ENCODE measurements at regions not wholly inside any gene's neighbourhood (a gene's known extent, or its start where the extent isn't known, plus 50 kb on each side); places are given as distances from the start of the nearest gene placed in this dataset.

DNA sequence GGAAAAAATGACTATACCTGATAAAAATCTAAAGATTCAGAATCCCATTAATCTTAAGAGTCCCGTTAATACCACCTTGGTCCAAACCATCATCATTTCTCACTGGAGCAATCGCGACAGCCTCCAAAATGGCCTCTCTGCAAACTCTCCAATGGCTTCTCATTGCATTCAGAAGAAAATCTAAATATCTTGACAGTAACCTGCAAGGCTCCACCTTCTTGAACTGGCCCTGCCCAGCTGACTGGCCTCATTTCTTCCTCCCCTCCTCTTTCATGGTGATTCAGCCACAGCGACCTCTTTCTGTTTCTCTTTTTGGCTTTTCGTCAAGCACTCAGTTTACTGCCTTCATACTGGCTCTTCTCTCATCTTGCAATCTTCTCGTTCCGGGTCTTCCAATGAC is 56.2 kb upstream of the GPRIN3 start:
- DNase-seq (ENCODE audit: low read depth), result no peak

DNA sequence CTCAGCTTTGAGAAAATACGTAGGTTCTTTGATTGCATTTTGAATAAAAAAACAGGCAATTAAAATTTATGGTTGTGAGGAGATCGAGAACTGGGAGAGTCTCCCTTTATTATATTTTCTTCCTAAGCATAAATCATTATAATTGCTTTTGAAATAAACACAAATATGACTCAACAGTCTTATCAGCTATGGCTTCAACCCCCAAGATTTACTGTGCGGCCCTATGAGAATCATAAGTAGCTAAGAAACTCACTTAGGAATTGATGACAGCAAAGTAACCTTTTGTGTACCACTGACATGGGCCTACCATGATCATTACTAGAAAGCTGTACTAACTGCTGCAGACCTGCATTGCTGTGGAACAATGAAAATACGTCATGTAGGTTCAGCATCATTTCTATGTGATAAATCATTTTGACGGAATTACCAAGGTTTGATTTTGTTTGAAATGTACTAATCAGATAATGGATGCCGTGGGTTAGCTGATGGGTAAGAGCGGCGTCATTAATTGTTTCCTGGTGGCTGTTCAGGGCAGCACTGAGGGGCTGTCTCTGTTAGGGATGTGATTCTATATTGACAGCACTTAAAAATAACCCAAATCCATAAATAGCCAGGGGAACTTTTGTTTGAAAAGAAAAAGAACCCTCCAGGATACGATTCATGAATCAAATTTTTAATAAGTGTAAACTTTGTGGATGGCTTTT is 51.5 kb upstream of the GPRIN3 start:
- no peak for DNase-seq (ENCODE audit: low read depth)

DNA sequence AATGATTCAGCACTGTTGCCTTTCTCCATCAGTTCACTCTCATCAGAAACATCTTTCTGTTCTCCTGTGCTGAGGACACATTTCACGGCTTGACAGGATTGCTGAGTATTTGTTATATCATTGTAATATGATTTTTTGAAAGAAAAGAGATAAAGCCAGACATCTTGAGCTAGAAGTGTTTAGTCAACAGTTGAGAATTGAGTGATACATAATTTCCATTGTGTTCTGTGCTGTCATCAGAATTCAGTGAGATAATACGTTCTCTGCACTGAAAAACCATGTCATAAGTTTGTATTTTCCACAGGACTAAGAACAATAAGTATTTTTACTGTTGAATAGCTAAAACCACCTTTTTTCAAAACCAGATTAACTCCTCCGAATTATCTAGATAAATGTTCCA is 50.2 kb upstream of the GPRIN3 start:
- DNase-seq (ENCODE audit: low read depth), result no peak
